ENCODE measurements at regions not wholly inside any gene's neighbourhood (a gene's known extent, or its start where the extent isn't known, plus 50 kb on each side); places are given as distances from the start of the nearest gene placed in this dataset.

DNA sequence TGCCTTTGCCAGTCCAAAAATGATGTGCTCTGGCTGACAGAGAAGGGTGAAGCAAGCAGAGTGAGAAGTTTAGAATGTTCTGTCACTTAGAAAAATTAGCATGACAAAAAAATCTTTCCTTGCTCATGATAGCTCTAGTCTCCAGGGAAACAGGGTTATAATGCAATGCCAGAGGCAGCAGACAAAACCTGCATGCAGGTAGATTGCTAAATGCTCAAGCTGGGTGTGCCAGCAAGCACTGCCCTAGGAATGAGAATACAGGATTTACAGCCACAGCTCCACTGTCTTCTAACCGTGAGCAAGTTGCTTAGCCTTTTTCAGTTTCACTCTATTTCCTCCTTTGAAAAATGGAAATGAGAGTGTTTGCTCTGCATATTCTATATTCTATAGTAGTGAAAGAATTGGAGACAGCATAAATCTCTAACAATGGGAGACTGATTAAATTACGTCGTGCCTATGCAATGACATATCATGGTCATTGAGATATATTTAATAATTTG, 516.6 kb upstream of the C16orf82 start:
- TF ChIP-seq, protein P1, sequence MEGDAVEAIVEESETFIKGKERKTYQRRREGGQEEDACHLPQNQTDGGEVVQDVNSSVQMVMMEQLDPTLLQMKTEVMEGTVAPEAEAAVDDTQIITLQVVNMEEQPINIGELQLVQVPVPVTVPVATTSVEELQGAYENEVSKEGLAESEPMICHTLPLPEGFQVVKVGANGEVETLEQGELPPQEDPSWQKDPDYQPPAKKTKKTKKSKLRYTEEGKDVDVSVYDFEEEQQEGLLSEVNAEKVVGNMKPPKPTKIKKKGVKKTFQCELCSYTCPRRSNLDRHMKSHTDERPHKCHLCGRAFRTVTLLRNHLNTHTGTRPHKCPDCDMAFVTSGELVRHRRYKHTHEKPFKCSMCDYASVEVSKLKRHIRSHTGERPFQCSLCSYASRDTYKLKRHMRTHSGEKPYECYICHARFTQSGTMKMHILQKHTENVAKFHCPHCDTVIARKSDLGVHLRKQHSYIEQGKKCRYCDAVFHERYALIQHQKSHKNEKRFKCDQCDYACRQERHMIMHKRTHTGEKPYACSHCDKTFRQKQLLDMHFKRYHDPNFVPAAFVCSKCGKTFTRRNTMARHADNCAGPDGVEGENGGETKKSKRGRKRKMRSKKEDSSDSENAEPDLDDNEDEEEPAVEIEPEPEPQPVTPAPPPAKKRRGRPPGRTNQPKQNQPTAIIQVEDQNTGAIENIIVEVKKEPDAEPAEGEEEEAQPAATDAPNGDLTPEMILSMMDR (IDR thresholded peaks at IDR 0.05; ENCODE audit: low read depth, low read length, missing control alignments), result no peak
- no peak for DNase-seq (ENCODE audit: extremely low read depth, low read depth)
- no peak overlapping the region for H3K4me3 ChIP-seq (replicated peaks; ENCODE audit: low read depth, low read length)

DNA sequence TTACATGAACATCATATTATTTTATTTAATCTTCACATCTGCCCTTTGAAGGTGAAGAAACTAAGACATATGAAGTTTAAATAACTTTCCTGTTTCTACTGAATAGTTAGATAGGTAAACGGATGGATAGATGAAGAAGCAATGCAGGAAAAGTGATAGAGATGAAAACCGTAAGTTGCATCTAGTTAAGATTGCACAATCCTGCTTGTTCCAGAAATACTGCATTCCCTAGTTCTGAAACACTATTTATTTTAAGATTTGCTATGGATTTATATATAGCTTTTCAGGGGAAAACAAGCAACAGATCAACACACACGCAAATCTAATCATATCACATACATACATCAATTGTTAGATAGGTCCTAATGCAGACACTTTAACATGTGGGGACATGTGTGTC, 512.7 kb upstream of the C16orf82 start:
- TF ChIP-seq, protein P1 (IDR thresholded peaks at IDR 0.05; ENCODE audit: low read depth, low read length, missing control alignments), result no peak
- DNase-seq (ENCODE audit: extremely low read depth, low read depth), result no peak
- no peak overlapping the region for H3K4me3 ChIP-seq (replicated peaks; ENCODE audit: low read depth, low read length)

DNA sequence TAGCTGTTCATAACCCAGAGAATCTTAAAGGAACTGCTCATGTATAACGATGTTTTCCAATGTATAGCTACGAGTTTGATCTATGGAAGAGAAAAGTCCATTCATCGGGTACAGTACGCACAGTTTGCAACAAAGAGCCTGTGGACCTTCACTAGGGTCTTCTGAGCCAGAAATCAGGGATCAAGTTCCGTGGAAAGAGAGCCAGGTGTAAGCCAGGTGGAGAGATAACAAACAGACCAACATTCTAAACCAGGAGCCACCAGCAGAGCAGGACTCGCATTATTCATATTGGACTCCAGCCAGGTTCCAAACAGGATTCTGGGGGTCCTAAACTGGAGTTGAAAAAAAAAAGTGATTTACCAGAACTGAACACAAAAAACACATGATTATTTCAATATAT, 505.4 kb upstream of the C16orf82 start:
- no peak overlapping the region for H3K4me3 ChIP-seq (replicated peaks; ENCODE audit: low read depth, low read length)
- TF ChIP-seq, protein P1 (IDR thresholded peaks at IDR 0.05; ENCODE audit: low read depth, low read length, missing control alignments), result no peak
- DNase-seq (ENCODE audit: extremely low read depth, low read depth), result no peak

DNA sequence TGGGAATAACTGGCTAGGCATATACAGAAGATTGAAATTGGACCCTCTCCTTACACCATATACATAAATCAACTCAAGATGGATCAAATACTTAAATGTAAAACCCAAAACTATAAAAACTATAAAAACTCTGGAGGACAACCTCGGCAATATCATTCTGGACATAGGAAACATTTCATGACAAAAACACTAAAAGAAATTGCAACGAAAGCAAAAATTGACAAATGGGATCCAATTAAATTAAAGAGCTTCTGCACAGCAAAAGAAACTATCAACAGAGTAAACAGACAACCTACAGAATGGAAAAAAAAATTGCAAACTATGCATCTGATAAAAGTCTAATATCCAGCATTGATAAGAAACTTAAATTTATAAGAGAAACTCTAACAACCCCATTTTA, 503.7 kb upstream of the C16orf82 start:
- no peak overlapping the region for H3K4me3 ChIP-seq (replicated peaks; ENCODE audit: low read depth, low read length)
- TF ChIP-seq, protein P1 (IDR thresholded peaks at IDR 0.05; ENCODE audit: low read depth, low read length, missing control alignments), result no peak
- DNase-seq (ENCODE audit: extremely low read depth, low read depth), result no peak

DNA sequence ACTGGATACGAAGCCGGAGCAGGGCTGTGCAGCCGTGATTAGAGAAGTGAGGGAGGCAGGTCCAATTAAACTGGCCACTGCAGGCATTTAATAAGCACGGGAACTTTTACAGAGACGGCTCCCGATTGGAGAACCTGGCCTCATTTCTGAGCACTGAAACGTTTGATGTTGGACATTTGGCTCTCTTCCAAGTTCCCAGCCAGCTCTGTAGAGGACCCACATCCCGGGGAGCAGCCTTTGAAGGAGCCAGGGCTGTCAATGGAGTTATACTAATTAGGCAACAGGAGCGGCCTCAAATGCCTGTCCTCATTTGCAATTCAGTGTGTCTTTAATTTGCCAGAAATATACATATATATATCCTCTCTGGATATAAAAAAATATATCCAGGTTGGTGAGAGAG, 499.4 kb upstream of the C16orf82 start:
- TF ChIP-seq, protein P1 (IDR thresholded peaks at IDR 0.05; ENCODE audit: low read depth, low read length, missing control alignments), result no peak
- no peak for DNase-seq (ENCODE audit: extremely low read depth, low read depth)
- H3K4me3 ChIP-seq (replicated peaks; ENCODE audit: low read depth, low read length), result no peak overlapping the region

DNA sequence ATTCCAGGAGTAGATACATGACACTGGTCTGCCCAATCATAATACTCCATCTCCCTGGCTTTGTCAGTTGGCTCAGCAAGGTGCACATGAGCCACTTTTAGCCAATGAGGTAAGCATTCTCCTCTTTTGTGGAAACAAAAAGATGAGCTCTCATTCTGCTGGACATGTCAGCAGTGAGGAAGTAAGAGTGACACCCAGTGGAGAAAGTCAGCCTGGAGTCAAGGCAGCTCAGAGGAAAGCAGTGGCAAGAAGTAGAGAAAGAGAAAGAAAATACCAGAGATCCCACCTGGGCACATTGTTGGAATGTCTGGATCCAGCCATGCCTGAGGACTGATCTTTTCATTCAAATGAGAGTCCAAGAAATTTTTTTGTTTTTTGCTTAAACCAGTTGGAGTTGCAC, 496.9 kb upstream of the C16orf82 start:
- DNase-seq (ENCODE audit: extremely low read depth, low read depth), result no peak
- no peak overlapping the region for H3K4me3 ChIP-seq (replicated peaks; ENCODE audit: low read depth, low read length)
- TF ChIP-seq, protein P1 (IDR thresholded peaks at IDR 0.05; ENCODE audit: low read depth, low read length, missing control alignments), result no peak

DNA sequence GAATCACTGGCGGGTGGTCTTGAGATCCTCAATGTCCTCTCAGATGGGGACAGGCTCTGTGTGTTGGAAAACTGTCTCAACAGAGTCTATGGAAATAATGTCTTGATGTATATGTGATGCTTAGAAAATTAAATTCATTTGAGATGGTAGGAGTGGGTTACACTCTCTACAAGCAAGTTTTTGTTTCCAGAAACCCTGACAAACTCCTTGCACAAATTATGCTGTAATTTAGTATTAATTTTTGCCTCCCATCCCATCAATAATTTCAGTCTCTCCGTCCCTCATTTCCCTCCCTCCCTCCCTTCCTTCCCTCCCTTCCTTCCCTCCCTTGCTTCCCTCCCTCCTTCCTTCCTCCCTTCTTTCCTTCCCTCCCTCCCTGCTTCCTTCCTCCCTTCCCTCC, 488.0 kb upstream of the C16orf82 start:
- no peak overlapping the region for H3K4me3 ChIP-seq (replicated peaks; ENCODE audit: low read depth, low read length)
- TF ChIP-seq, protein P1 (IDR thresholded peaks at IDR 0.05; ENCODE audit: low read depth, low read length, missing control alignments), result no peak
- no peak for DNase-seq (ENCODE audit: extremely low read depth, low read depth)

Measured in HFF-Myc (cell line).